Ovary (tissue), 3 donors: ENCODE measurements at regions not wholly inside any gene's neighbourhood (a gene's known extent, or its start where the extent isn't known, plus 50 kb on each side); places are given as distances from the start of the nearest gene placed in this dataset.

Experiments
- CTCF ChIP-seq, 3 donors: fragments of 450-650 bp in 2 of 3; fragments of 200-600 bp in 1 of 3; IDR thresholded peaks; one replicate each; pipeline versions ENCODE4 v1.5.1 to v1.8.0; 2016 to 2022; ENCODE audit warnings: antibody characterized with exemption in 3 of 3, mild to moderate bottlenecking in 1 of 3
- POLR2A ChIP-seq: fragments of 450-650 bp; IDR thresholded peaks from one replicate; pipeline ENCODE4 v1.6.1; 2017; ENCODE audit warnings: antibody characterized with exemption, mild to moderate bottlenecking, moderate library complexity
- donor health status: DM: no; HTN: no; CAD: no.

GRCh38 chr19:30852168-30852567 lies 480.0 kb downstream of the ZNF536 start:
- no peak for TF ChIP-seq CTCF (IDR thresholded peaks at IDR 0.05)
- TF ChIP-seq POLR2A, result no peak
